GM21423 (cell line): ENCODE measurements at regions not wholly inside any gene's neighbourhood (a gene's known extent, or its start where the extent isn't known, plus 50 kb on each side); places are given as distances from the start of the nearest gene placed in this dataset.

Experiments
- ATAC-seq: cut with Tn5 transposase; IDR thresholded peaks from one replicate; pipeline ENCODE4 v1.9.1; 2021; ENCODE audit warnings: mild to moderate bottlenecking, moderate library complexity; ENCODE audit not compliant: unreplicated experiment

GRCh38 chrX:39740078-39740477, 357.7 kb downstream of the BCOR start:
- no peak for ATAC-seq

GRCh38 chrX:39741904-39742303, 355.9 kb downstream of the BCOR start:
- ATAC-seq: no peak

GRCh38 chrX:39745818-39746217, 351.9 kb downstream of the BCOR start:
- ATAC-seq: no peak

- no peak for ATAC-seq
Measured at GRCh38 chrX:39749135-39749534, 348.6 kb downstream of the BCOR start.

GRCh38 chrX:39749728-39750127, 348.0 kb downstream of the BCOR start:
- ATAC-seq: no peak

GRCh38 chrX:39750256-39750790, 347.4 kb downstream of the BCOR start:
- ATAC-seq: no peak

GRCh38 chrX:39750848-39751247, 346.9 kb downstream of the BCOR start:
- ATAC-seq: no peak

GRCh38 chrX:39752815-39753214, 344.9 kb downstream of the BCOR start:
- no peak for ATAC-seq

GRCh38 chrX:39753293-39753996, 344.3 kb downstream of the BCOR start:
- no peak for ATAC-seq

GRCh38 chrX:39755143-39756032, 342.4 kb downstream of the BCOR start:
- ATAC-seq: no peak

GRCh38 chrX:39756086-39756883, 341.5 kb downstream of the BCOR start:
- no peak for ATAC-seq

GRCh38 chrX:39757971-39758370, 339.8 kb downstream of the BCOR start:
- ATAC-seq: no peak

- ATAC-seq: no peak
Measured at GRCh38 chrX:39758791-39759525, 338.8 kb downstream of the BCOR start.

- ATAC-seq: no peak
Measured at GRCh38 chrX:39759526-39760224, 338.1 kb downstream of the BCOR start.

GRCh38 chrX:39760930-39761329, 336.8 kb downstream of the BCOR start:
- no peak for ATAC-seq

- no peak for ATAC-seq
Measured at GRCh38 chrX:39762266-39762841, 335.4 kb downstream of the BCOR start.

GRCh38 chrX:39764441-39764914, 333.3 kb downstream of the BCOR start:
- ATAC-seq: no peak

GRCh38 chrX:39765327-39765726, 332.4 kb downstream of the BCOR start:
- ATAC-seq: no peak

- no peak for ATAC-seq
Measured at GRCh38 chrX:39766085-39766726, 331.6 kb downstream of the BCOR start.
